Activated T-cell treated with anti-CD3 and anti-CD28 coated beads, Interleukin-2, amount 50 U/mL, for 72 hours (primary cell): ENCODE measurements at regions not wholly inside any gene's neighbourhood (a gene's known extent, or its start where the extent isn't known, plus 50 kb on each side); places are given as distances from the start of the nearest gene placed in this dataset.

Experiments
- ATAC-seq, 2 donors: fragments of 150-1000 bp; cut with Tn5 transposase; replicated peaks in 1 of 2; 2 replicates each; pipeline ENCODE4 v1.10.0; 2021; ENCODE audit warnings: moderate library complexity in 2 of 2, mild to moderate bottlenecking in 1 of 2
- DNase-seq, 2 donors: peaks; one replicate each; pipeline ENCODE4 v3.0.0; 2021 to 2022; ENCODE audit warnings: mixed read lengths in 1 of 2
- H3K27ac Mint-ChIP-seq: one replicate; pipeline ENCODE4 v1.8.0; 2022; ENCODE audit warnings: mild to moderate bottlenecking, moderate library complexity, mixed read lengths
- H3K27me3 Mint-ChIP-seq: one replicate; pipeline ENCODE4 v1.8.0; 2022; ENCODE audit warnings: low read depth, mixed read lengths
- H3K36me3 Mint-ChIP-seq, 2 donors: one replicate each; pipeline ENCODE4 v1.8.0; 2022; ENCODE audit warnings: mixed read lengths in 2 of 2, mild to moderate bottlenecking in 1 of 2; ENCODE audit not compliant: insufficient read depth in 2 of 2
- H3K4me1 Mint-ChIP-seq: one replicate; pipeline ENCODE4 v1.8.0; 2022; ENCODE audit warnings: low read depth, mixed read lengths
- H3K4me3 Mint-ChIP-seq, 2 donors: one replicate each; pipeline ENCODE4 v1.8.0; 2022; ENCODE audit warnings: mild to moderate bottlenecking in 2 of 2, mixed read lengths in 2 of 2, moderate library complexity in 2 of 2
- H3K9me3 Mint-ChIP-seq, 2 donors: one replicate each; pipeline ENCODE4 v1.8.0; 2022; ENCODE audit warnings: mixed read lengths in 2 of 2

- no peaks in the 10 kb centered on the region for H3K9me3 Mint-ChIP-seq
- H3K36me3 Mint-ChIP-seq, result no peaks in the 10 kb centered on the region
- H3K27ac Mint-ChIP-seq, result no peak overlapping the region
- ATAC-seq (no peak), DNase-seq (no peak)
- H3K27me3 Mint-ChIP-seq, result no peaks in the 10 kb centered on the region
- H3K4me1 Mint-ChIP-seq, result no peaks in the 10 kb centered on the region
- H3K4me3 Mint-ChIP-seq, result no peak overlapping the region
Measured at GRCh38 chr12:124365726-124366430, 71.0 kb downstream of the RFLNA start.
